ENCODE measurements at regions not wholly inside any gene's neighbourhood (a gene's known extent, or its start where the extent isn't known, plus 50 kb on each side); places are given as distances from the start of the nearest gene placed in this dataset.
"Not testable (repeated sequence)": the region's sequence is repeated elsewhere in the genome, so short reads cannot be mapped to it uniquely, and the experiment has no call there.

DNA sequence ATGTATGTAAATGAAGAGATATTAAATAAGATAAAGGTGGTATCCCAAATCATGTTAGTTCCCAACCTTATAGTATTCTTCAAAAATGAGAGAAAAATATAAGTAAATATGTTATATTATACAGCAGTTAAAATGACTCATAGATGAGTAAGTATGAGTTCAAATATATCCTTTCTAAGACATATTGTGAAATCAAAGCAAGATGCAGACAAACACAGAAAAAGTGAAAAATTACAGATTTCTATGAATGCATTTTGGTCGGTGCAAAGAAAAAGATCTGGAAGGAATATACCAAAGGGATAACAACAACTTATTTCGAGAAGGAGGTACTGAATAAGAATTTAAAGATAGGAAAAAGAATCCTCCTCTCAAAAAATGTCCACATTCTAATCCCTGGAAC lies 181.2 kb upstream of the TTC14 start:
- CTCF ChIA-PET, result no interaction called here
- POLR2A ChIA-PET, result no interaction called here
- H3K27me3 ChIP-seq (ENCODE audit: control insufficient read depth, insufficient read depth, low read length), result no peaks in the 10 kb centered on the region
- no peak overlapping the region for H3K27ac ChIP-seq (ENCODE audit: low read depth, low read length)
- H3K9me3 ChIP-seq (ENCODE audit: control insufficient read depth, insufficient read depth, low read length), result peaks cover 3% of the 10 kb centered on the region
- no peak for DNase-seq (ENCODE audit: low read depth, low spot score)
- no peak overlapping the region for H3K4me3 ChIP-seq (ENCODE audit: low read depth, low read length)
- TF ChIP-seq, protein P1, sequence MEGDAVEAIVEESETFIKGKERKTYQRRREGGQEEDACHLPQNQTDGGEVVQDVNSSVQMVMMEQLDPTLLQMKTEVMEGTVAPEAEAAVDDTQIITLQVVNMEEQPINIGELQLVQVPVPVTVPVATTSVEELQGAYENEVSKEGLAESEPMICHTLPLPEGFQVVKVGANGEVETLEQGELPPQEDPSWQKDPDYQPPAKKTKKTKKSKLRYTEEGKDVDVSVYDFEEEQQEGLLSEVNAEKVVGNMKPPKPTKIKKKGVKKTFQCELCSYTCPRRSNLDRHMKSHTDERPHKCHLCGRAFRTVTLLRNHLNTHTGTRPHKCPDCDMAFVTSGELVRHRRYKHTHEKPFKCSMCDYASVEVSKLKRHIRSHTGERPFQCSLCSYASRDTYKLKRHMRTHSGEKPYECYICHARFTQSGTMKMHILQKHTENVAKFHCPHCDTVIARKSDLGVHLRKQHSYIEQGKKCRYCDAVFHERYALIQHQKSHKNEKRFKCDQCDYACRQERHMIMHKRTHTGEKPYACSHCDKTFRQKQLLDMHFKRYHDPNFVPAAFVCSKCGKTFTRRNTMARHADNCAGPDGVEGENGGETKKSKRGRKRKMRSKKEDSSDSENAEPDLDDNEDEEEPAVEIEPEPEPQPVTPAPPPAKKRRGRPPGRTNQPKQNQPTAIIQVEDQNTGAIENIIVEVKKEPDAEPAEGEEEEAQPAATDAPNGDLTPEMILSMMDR (IDR thresholded peaks at IDR 0.05; ENCODE audit: low read depth, low read length), result no peak

DNA sequence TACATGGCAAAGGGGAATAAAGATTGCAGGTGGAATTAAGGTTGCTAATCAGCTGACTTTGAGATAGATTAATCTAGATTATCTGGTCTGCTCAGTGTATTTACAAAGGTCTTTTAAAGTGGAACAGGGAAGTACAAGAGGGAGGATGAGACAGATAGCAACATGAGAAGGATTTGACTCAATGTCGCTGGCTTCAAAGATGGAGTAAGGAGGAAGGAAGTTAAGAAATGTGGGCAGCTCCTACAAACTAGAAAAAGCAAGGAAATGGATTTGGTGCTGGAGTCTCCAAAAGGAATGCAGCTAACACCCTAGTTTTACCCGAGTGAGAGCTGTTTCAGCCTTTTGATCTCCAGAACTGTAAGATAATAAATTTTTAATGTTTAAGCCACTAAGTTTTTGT lies 180.7 kb upstream of the TTC14 start:
- TF ChIP-seq, protein P1 (IDR thresholded peaks at IDR 0.05; ENCODE audit: low read depth, low read length), result no peak
- peaks cover 3% of the 10 kb centered on the region for H3K9me3 ChIP-seq (ENCODE audit: control insufficient read depth, insufficient read depth, low read length)
- no peaks in the 10 kb centered on the region for H3K27me3 ChIP-seq (ENCODE audit: control insufficient read depth, insufficient read depth, low read length)
- DNase-seq (ENCODE audit: low read depth, low spot score), result no peak
- ChIA-PET CTCF (no interaction called here), POLR2A (no interaction called here)
- H3K27ac ChIP-seq (ENCODE audit: low read depth, low read length), result no peak overlapping the region
- H3K4me3 ChIP-seq (ENCODE audit: low read depth, low read length), result no peak overlapping the region

DNA sequence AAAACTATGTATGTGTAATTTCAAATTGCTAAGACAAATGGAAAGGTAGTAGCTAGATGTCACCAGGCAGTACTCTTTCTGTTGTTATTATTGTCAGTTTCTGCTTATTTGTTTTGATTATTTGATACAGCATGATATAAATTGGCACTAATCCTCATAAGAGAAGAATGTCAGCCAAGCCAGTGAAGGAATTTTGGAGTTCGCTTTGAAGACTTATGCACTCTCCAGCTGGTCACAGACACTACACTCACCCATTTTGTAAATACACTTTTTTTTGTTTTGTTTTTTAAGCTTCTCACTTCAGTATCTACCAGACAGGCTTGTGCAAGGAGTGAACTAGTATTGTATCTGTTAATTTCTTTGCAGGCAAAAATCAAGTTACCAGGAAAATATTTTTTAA lies 180.2 kb upstream of the TTC14 start:
- Histone ChIP-seq H3K27ac (ENCODE audit: low read depth, low read length) (no peak overlapping the region), H3K4me3 (ENCODE audit: low read depth, low read length) (no peak overlapping the region), H3K27me3 (ENCODE audit: control insufficient read depth, insufficient read depth, low read length) (no peaks in the 10 kb centered on the region), H3K9me3 (ENCODE audit: control insufficient read depth, insufficient read depth, low read length) (peaks cover 3% of the 10 kb centered on the region)
- POLR2A ChIA-PET, result interaction anchor here (0.8 kb wide), 1 partner anchor 180 kb away, joined by 3 read pairs; the partner anchor contains the start of gene TTC14
- no peak for DNase-seq (ENCODE audit: low read depth, low spot score)
- CTCF ChIA-PET, result interaction anchor here (1.1 kb wide), 1 partner anchor 610 kb away, joined by 4 read pairs; no protein-coding TSS in a partner anchor
- TF ChIP-seq, protein P1 (IDR thresholded peaks at IDR 0.05; ENCODE audit: low read depth, low read length), result no peak

DNA sequence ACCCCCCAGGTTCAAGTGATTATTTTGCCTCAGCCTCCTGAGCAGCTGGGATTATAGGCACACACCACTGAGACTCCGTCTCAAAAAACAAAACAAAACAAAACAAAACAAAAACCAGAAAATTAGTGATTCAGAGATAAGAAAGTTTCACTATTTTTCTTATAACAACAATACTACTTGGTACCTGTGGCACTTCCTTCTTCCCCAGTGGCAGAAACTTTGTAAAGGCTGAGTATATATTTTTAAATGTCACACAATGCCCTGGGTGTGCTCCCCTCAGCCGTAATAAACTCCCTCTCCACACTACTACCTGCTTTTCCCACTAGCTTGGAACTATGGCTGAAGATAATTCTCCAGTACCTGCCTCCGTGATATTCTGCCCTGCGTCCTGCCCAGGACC lies 177.7 kb upstream of the TTC14 start:
- DNase-seq (ENCODE audit: low read depth, low spot score); H3K9me3 ChIP-seq (ENCODE audit: control insufficient read depth, insufficient read depth, low read length); H3K27ac ChIP-seq (ENCODE audit: low read depth, low read length); POLR2A ChIA-PET; H3K4me3 ChIP-seq (ENCODE audit: low read depth, low read length); H3K27me3 ChIP-seq (ENCODE audit: control insufficient read depth, insufficient read depth, low read length); CTCF ChIA-PET: not testable (repeated sequence)

DNA sequence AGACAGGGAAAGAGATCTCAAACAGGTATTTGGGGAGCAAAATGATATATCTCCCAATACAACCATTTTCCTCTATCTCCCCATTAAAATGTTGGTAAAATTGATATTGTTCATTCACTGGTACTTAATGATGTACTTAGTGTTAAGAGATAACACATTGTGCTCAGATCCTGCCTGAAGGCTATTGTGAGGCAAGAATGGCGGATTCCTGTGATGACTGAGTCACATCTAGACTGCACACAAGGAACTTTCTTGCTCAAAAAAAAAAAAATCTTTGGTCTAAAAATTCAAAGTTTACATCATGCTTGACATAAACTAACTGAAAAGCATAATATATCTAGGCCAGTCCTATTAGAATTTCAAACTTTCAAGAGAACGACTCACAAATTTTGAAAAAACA lies 171.1 kb upstream of the TTC14 start:
- POLR2A ChIA-PET, result no interaction called here
- CTCF ChIA-PET, result no interaction called here
- Histone ChIP-seq H3K4me3 (ENCODE audit: low read depth, low read length) (no peak overlapping the region), H3K9me3 (ENCODE audit: control insufficient read depth, insufficient read depth, low read length) (peaks cover 4% of the 10 kb centered on the region; the same call in 1 of the 2 replicates), H3K27me3 (ENCODE audit: control insufficient read depth, insufficient read depth, low read length) (no peaks in the 10 kb centered on the region), H3K27ac (ENCODE audit: low read depth, low read length) (no peak overlapping the region)
- DNase-seq (ENCODE audit: low read depth, low spot score), result no peak
- TF ChIP-seq, protein P1 (IDR thresholded peaks at IDR 0.05; ENCODE audit: low read depth, low read length), result no peak

DNA sequence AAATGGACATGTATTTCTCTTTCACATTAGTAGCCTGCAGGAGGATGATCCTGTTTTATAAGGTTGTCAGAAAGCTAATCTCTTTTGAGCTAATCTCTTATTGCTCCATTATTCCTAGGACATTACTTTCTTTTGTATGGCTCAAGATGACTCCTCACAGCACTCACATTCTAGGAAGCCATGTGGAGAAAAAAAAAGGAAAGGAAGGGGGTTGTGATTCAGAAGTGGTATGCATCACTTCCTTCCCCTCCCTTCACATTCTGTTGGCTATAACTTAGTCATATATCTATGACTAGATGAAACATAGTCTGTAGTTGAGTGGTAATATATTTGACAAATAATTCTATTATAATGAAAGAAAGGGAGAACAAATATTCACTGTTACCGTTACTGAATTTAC lies 168.8 kb upstream of the TTC14 start:
- H3K9me3 ChIP-seq (ENCODE audit: control insufficient read depth, insufficient read depth, low read length), result peaks cover 4% of the 10 kb centered on the region; the same call in 1 of the 2 replicates
- peak; percentile 37 for DNase-seq (ENCODE audit: low read depth, low spot score)
- H3K27ac ChIP-seq (ENCODE audit: low read depth, low read length), result no peak overlapping the region
- ChIA-PET CTCF (no interaction called here), POLR2A (no interaction called here)
- no peaks in the 10 kb centered on the region for H3K27me3 ChIP-seq (ENCODE audit: control insufficient read depth, insufficient read depth, low read length)
- TF ChIP-seq, protein P1 (IDR thresholded peaks at IDR 0.05; ENCODE audit: low read depth, low read length), result no peak
- H3K4me3 ChIP-seq (ENCODE audit: low read depth, low read length), result no peak overlapping the region
